Thymus (tissue), 11 donors: ENCODE measurements at regions not wholly inside any gene's neighbourhood (a gene's known extent, or its start where the extent isn't known, plus 50 kb on each side); places are given as distances from the start of the nearest gene placed in this dataset.

Source experiments
- DNase-seq, 9 donors: peaks; one replicate each; pipeline ENCODE4 v3.0.0-alpha.2; 2013; ENCODE audit warnings: low spot score in 9 of 9, low read depth in 6 of 9, missing footprints in 1 of 9
- H3K27ac ChIP-seq, 2 donors: one replicate each; pipeline ENCODE4 v1.5.1; 2013; ENCODE audit warnings: control low read depth in 1 of 2, low read depth in 1 of 2, low read length in 1 of 2, mild to moderate bottlenecking in 1 of 2, moderate library complexity in 1 of 2
- H3K27me3 ChIP-seq, 2 donors: one replicate each; pipeline ENCODE4 v1.5.1; 2013; ENCODE audit warnings: low read length in 1 of 2; ENCODE audit not compliant: control insufficient read depth in 2 of 2, insufficient read depth in 1 of 2
- H3K36me3 ChIP-seq, 2 donors: one replicate each; pipeline ENCODE4 v1.5.1; 2013; ENCODE audit warnings: low read length in 1 of 2, mild to moderate bottlenecking in 1 of 2, moderate library complexity in 1 of 2; ENCODE audit not compliant: control insufficient read depth in 2 of 2, insufficient read depth in 2 of 2
- H3K4me1 ChIP-seq, 2 donors: one replicate each; pipeline ENCODE4 v1.5.1; 2013; ENCODE audit warnings: low read length in 2 of 2; ENCODE audit not compliant: control insufficient read depth in 2 of 2, insufficient read depth in 2 of 2
- H3K4me3 ChIP-seq, 2 donors: one replicate each; pipeline ENCODE4 v1.5.1; 2013; ENCODE audit warnings: low read length in 2 of 2, control low read depth in 1 of 2, mild to moderate bottlenecking in 1 of 2
- H3K9me3 ChIP-seq, 2 donors: one replicate each; pipeline ENCODE4 v1.5.1; 2013; ENCODE audit warnings: low read length in 1 of 2, mild to moderate bottlenecking in 1 of 2; ENCODE audit not compliant: control insufficient read depth in 2 of 2, insufficient read depth in 1 of 2
- WGBS: extraction: QIAGEN DNeasy Blood & Tissue Kit; methylation state at CpG from one replicate; pipeline ENCODE4 v1.1.7; 2013; 5-methylcytosine and 5-hydroxymethylcytosine counted together
- donor health status: healthy.

GRCh38 chr4:148782284-148782683 is 340.1 kb upstream of the NR3C2 start:
- no peak overlapping the region for H3K4me3 ChIP-seq
- 92% methylated on average over 4 of the region's 4 CpGs for WGBS
- H3K4me1 ChIP-seq, result no peaks in the 10 kb centered on the region
- no peak overlapping the region for H3K27ac ChIP-seq
- H3K9me3 ChIP-seq, result no peaks in the 10 kb centered on the region
- no peaks in the 10 kb centered on the region for H3K36me3 ChIP-seq
- H3K27me3 ChIP-seq, result no peaks in the 10 kb centered on the region
- no peak for DNase-seq

- Histone ChIP-seq H3K36me3 (no peaks in the 10 kb centered on the region), H3K9me3 (no peaks in the 10 kb centered on the region), H3K4me3 (no peak overlapping the region), H3K27ac (no peak overlapping the region), H3K4me1 (no peaks in the 10 kb centered on the region), H3K27me3 (no peaks in the 10 kb centered on the region)
- WGBS, result 92% methylated on average over 3 of the region's 3 CpGs
- DNase-seq, result no peak
Measured at GRCh38 chr4:148780426-148781005, 338.3 kb upstream of the NR3C2 start.

GRCh38 chr4:148779771-148780170 is 337.6 kb upstream of the NR3C2 start:
- Histone ChIP-seq H3K9me3 (no peaks in the 10 kb centered on the region), H3K36me3 (no peaks in the 10 kb centered on the region), H3K4me1 (no peaks in the 10 kb centered on the region), H3K4me3 (no peak overlapping the region), H3K27me3 (no peaks in the 10 kb centered on the region), H3K27ac (no peak overlapping the region)
- WGBS, result 98% methylated on average over 4 of the region's 4 CpGs
- DNase-seq, result no peak

DNA sequence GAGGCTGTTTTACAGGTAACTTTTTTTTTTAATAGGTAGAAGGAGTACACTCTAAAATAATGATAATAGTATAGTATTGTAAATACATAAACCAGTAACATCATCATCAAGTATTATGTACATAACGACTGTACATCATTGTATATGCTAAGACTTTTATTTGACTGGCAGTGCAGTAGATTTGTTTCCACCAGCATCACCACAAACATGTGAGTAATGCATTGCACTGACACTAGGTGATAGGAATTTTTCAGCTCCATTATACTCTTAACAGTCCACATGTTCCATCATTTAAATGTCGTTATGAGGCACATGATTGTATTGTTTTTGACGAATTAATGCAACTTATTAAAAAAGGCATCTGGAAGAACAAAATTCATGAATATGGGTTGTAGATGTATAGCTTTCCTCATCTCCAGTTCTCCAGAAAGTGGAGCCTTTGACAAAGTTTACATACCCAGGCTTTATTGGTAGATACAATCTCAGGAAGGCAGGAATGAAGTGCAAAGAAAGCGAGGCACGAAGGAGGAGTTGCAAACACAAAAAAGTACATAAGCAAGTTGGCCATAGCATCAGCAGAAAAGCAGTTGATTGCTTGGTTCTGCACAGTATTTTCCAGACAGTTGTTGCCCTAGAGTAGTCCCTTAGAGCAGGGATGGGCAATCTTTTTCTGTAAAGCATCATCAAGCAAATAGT is 336.9 kb upstream of the NR3C2 start:
- Histone ChIP-seq H3K9me3 (no peaks in the 10 kb centered on the region), H3K4me1 (no peaks in the 10 kb centered on the region), H3K36me3 (no peaks in the 10 kb centered on the region), H3K27me3 (no peaks in the 10 kb centered on the region), H3K4me3 (no peak overlapping the region), H3K27ac (no peak overlapping the region)
- WGBS, result 75% methylated on average over 5 of the region's 5 CpGs
- no peak for DNase-seq

- H3K27me3 ChIP-seq, result no peaks in the 10 kb centered on the region
- no peak overlapping the region for H3K27ac ChIP-seq
- WGBS, result 91% methylated on average over 3 of the region's 3 CpGs
- no peaks in the 10 kb centered on the region for H3K4me1 ChIP-seq
- no peak for DNase-seq
- no peaks in the 10 kb centered on the region for H3K9me3 ChIP-seq
- H3K36me3 ChIP-seq, result no peaks in the 10 kb centered on the region
- no peak overlapping the region for H3K4me3 ChIP-seq
Measured at GRCh38 chr4:148776941-148777340, 334.7 kb upstream of the NR3C2 start.

DNA sequence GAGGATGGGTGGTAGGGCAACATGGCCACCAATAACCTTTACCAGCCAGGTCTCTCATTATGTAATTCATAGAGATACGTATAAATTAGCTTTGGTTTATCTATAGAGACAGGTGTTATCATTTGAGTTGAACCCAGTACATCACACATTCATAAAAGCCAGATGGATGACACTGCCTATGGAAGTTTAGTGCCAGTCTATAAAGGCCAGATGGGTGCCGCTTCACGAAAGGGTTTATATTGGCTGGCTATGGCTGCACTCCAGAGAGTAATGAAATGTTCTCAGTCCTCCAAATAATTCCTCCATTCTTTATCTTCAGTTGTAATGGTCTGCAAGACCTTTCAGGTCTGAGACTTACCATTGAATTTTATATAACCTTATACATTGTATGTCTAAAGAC is 331.9 kb upstream of the NR3C2 start:
- H3K27me3 ChIP-seq, result no peaks in the 10 kb centered on the region
- no peak overlapping the region for H3K4me3 ChIP-seq
- DNase-seq, result no peak
- 91% methylated on average over 3 of the region's 3 CpGs for WGBS
- H3K4me1 ChIP-seq, result no peaks in the 10 kb centered on the region
- H3K27ac ChIP-seq, result no peak overlapping the region
- no peaks in the 10 kb centered on the region for H3K9me3 ChIP-seq
- H3K36me3 ChIP-seq, result no peaks in the 10 kb centered on the region

GRCh38 chr4:148773313-148773712 is 331.1 kb upstream of the NR3C2 start:
- H3K4me1 ChIP-seq, result no peaks in the 10 kb centered on the region
- WGBS, result 95% methylated on average over 2 of the region's 2 CpGs
- H3K27ac ChIP-seq, result no peak overlapping the region

DNA sequence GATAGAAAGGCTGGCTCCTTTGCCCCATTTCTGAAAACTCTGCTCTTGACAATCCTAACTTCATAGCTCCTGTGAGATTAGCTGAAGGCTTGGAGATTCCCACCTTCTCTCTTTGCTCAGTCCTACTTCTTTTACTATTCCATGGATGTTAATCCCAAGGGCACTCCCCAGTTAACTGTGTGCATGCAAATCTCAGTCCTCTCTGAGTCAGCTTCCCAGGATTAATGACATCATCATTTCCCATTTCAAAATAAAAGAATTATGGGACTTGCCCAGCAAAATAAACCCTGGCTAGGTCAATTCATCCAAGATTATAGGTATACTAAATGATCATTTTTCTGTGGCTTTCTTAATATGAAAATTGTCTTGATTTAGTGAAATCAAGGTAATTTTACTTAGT is 328.6 kb upstream of the NR3C2 start:
- Histone ChIP-seq H3K27me3 (no peaks in the 10 kb centered on the region), H3K4me1 (no peaks in the 10 kb centered on the region), H3K36me3 (no peaks in the 10 kb centered on the region), H3K9me3 (no peaks in the 10 kb centered on the region), H3K27ac (no peak overlapping the region), H3K4me3 (no peak overlapping the region)
- DNase-seq, result no peak

More at GRCh38 chr4:148773313-148773712, 331.1 kb upstream of the NR3C2 start:
- Histone ChIP-seq H3K36me3 (no peaks in the 10 kb centered on the region), H3K4me3 (no peak overlapping the region), H3K9me3 (no peaks in the 10 kb centered on the region), H3K27me3 (no peaks in the 10 kb centered on the region)
- no peak for DNase-seq

DNA sequence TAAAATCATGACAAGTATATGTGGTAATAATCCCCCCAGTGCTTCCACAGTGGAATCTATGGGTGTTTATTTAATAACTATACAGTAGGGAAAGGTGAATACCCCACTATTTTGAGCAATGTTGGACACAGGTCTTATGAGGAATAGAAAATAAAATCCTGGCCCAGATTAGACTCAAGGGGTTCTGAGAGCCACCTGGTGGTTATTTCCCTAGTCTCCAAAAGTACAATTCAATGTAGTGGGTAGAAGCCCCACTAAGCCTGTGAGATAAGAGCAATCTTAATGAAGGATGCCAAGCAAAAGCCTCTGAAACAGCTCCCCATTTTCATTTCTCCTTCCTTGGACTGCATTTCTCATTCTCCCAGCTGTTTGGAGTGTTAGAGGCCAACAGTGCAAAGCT is 328.2 kb upstream of the NR3C2 start:
- Histone ChIP-seq H3K4me3 (no peak overlapping the region), H3K9me3 (no peaks in the 10 kb centered on the region)

More for the DNA sequence above, 328.2 kb upstream of the NR3C2 start:
- H3K27ac ChIP-seq, result no peak overlapping the region
- H3K4me1 ChIP-seq, result no peaks in the 10 kb centered on the region
- no peaks in the 10 kb centered on the region for H3K36me3 ChIP-seq
- DNase-seq, result no peak
- H3K27me3 ChIP-seq, result no peaks in the 10 kb centered on the region
